WTC11 (cell line): ENCODE measurements at regions not wholly inside any gene's neighbourhood (a gene's known extent, or its start where the extent isn't known, plus 50 kb on each side); places are given as distances from the start of the nearest gene placed in this dataset.

ENCODE experiments used
- ATAC-seq: fragments of 200-7000 bp; cut with Tn5 transposase; 2 replicates; pipeline ENCODE4 v1.10.0; 2021; ENCODE audit warnings: mild to moderate bottlenecking, moderate library complexity
- CTCF ChIA-PET: fragments of 300-600 bp; sonication (Branson Sonifier 250); formaldehyde crosslinking; loops from one replicate; lab custom pipeline; 2021; ENCODE audit warnings: antibody characterized with exemption; lab: Charles Lee
- POLR2A ChIA-PET: fragments of 350-600 bp; sonication (Branson Sonifier 250); formaldehyde crosslinking; loops from one replicate; lab custom pipeline; 2021; ENCODE audit warnings: antibody characterized with exemption; lab: Charles Lee
- DNase-seq: peaks from one replicate; pipeline ENCODE4 v3.0.0; 2021; ENCODE audit warnings: low spot score
- H3K27ac Mint-ChIP-seq: 2 replicates; pipeline ENCODE4 v1.8.0; 2021; ENCODE audit warnings: mixed read lengths
- H3K27me3 Mint-ChIP-seq: 2 replicates; pipeline ENCODE4 v1.8.0; 2021; ENCODE audit warnings: low read depth, mild to moderate bottlenecking, moderate library complexity, mixed read lengths
- H3K36me3 Mint-ChIP-seq: 2 replicates; pipeline ENCODE4 v1.8.0; 2021; ENCODE audit warnings: mixed read lengths
- H3K4me1 Mint-ChIP-seq: 2 replicates; pipeline ENCODE4 v1.8.0; 2022; ENCODE audit warnings: mixed read lengths
- H3K4me3 Mint-ChIP-seq: 2 replicates; pipeline ENCODE4 v1.8.0; 2021; ENCODE audit warnings: mild to moderate bottlenecking, moderate library complexity, mixed read lengths
- H3K9me3 Mint-ChIP-seq: 2 replicates; pipeline ENCODE4 v1.8.0; 2021; ENCODE audit warnings: mixed read lengths
- AFF4 ChIP-seq: sonication (generic); formaldehyde crosslinking; IDR thresholded peaks from 2 replicates; pipeline ENCODE4 v1.8.1; 2023; ENCODE audit warnings: mild to moderate bottlenecking, missing genetic modification reagents, borderline replicate concordance
- ATF2 ChIP-seq: sonication (generic); formaldehyde crosslinking; IDR thresholded peaks from 2 replicates; pipeline ENCODE4 v1.8.1; 2022; ENCODE audit warnings: low read depth, missing genetic modification reagents, borderline replicate concordance
- ATF6 ChIP-seq: sonication (generic); formaldehyde crosslinking; IDR thresholded peaks from 2 replicates; pipeline ENCODE4 v1.8.1; 2023; ENCODE audit warnings: mild to moderate bottlenecking, missing genetic modification reagents
- E2F4 ChIP-seq: sonication (generic); formaldehyde crosslinking; IDR thresholded peaks from 2 replicates; pipeline ENCODE4 v1.8.1; 2022; ENCODE audit warnings: low read depth, mild to moderate bottlenecking, moderate library complexity, missing genetic modification reagents, borderline replicate concordance
- FOXP4 ChIP-seq: sonication (generic); formaldehyde crosslinking; IDR thresholded peaks from 2 replicates; pipeline ENCODE4 v1.8.0; 2022; ENCODE audit warnings: mild to moderate bottlenecking, missing genetic modification reagents
- GABPB1 ChIP-seq: sonication (generic); formaldehyde crosslinking; IDR thresholded peaks from 2 replicates; pipeline ENCODE4 v1.8.1; 2023; ENCODE audit warnings: mild to moderate bottlenecking, missing genetic modification reagents
- HMGXB4 ChIP-seq: sonication (generic); formaldehyde crosslinking; IDR thresholded peaks from 2 replicates; pipeline ENCODE4 v1.8.1; 2023; ENCODE audit warnings: mild to moderate bottlenecking, moderate library complexity, missing genetic modification reagents
- MLX ChIP-seq: sonication (generic); formaldehyde crosslinking; IDR thresholded peaks from 2 replicates; pipeline ENCODE4 v1.8.1; 2023; ENCODE audit warnings: mild to moderate bottlenecking, missing genetic modification reagents, moderate library complexity
- NFYB ChIP-seq: sonication (generic); formaldehyde crosslinking; conservative IDR thresholded peaks from 2 replicates; pipeline ENCODE4 v1.8.0; 2022; ENCODE audit warnings: low read depth, missing genetic modification reagents
- OVOL2 ChIP-seq: fragments of 250-450 bp; sonication (Bioruptor Pico); IDR thresholded peaks from 2 replicates; pipeline ENCODE4 v1.9.0; 2021; ENCODE audit warnings: mild to moderate bottlenecking, borderline replicate concordance
- TP53 ChIP-seq: sonication (generic); formaldehyde crosslinking; IDR thresholded peaks from 2 replicates; pipeline ENCODE4 v1.8.1; 2023; ENCODE audit warnings: mild to moderate bottlenecking, missing genetic modification reagents
- USF1 ChIP-seq: sonication (generic); formaldehyde crosslinking; IDR thresholded peaks from 2 replicates; pipeline ENCODE4 v1.8.0; 2022; ENCODE audit warnings: mild to moderate bottlenecking, missing genetic modification reagents
- ZMAT4 ChIP-seq: fragments of 250-450 bp; sonication (Bioruptor Pico); IDR thresholded peaks from 2 replicates; pipeline ENCODE4 v1.9.0; 2021; ENCODE audit warnings: mild to moderate bottlenecking
- ZNF138 ChIP-seq: sonication (generic); formaldehyde crosslinking; conservative IDR thresholded peaks from 2 replicates; pipeline ENCODE4 v1.8.1; 2022; ENCODE audit warnings: mild to moderate bottlenecking, moderate library complexity, missing genetic modification reagents
- ZNF512 ChIP-seq: sonication (generic); formaldehyde crosslinking; IDR thresholded peaks from 2 replicates; pipeline ENCODE4 v1.8.1; 2022; ENCODE audit warnings: missing genetic modification reagents, borderline replicate concordance
- ZNF671 ChIP-seq: fragments of 250-450 bp; sonication (Bioruptor Pico); IDR thresholded peaks from 2 replicates; pipeline ENCODE4 v1.8.0; 2021; ENCODE audit warnings: mild to moderate bottlenecking
- ZSCAN18 ChIP-seq: fragments of 250-450 bp; sonication (Bioruptor Pico); IDR thresholded peaks from 2 replicates; pipeline ENCODE4 v2.1.2; 2022; ENCODE audit warnings: mild to moderate bottlenecking, moderate library complexity

- Mint-ChIP-seq H3K4me1 (no peaks in the 10 kb centered on the region), H3K4me3 (no peak overlapping the region), H3K36me3 (no peaks in the 10 kb centered on the region), H3K27me3 (no peaks in the 10 kb centered on the region), H3K27ac (no peak overlapping the region), H3K9me3 (peaks cover 3% of the 10 kb centered on the region; the same call in 1 of the 2 replicates)
- ChIA-PET CTCF (no interaction called here), POLR2A (no interaction called here)
- no peak for ATAC-seq
- TF ChIP-seq TP53 (CRISPR knock-in tag) (no peak), AFF4 (no peak), NFYB (CRISPR knock-in tag) (no peak), ZNF512 (CRISPR knock-in tag) (no peak), HMGXB4 (CRISPR knock-in tag) (no peak), ZMAT4 (CRISPR knock-in tag) (no peak), MLX (CRISPR knock-in tag) (no peak), FOXP4 (CRISPR knock-in tag) (no peak), ZSCAN18 (CRISPR knock-in tag) (no peak), ZNF671 (no peak), USF1 (no peak)
- no peak for DNase-seq
These were observed 101.3 kb downstream of the RAD51AP2 start for GRCh38 chr2:17416884-17417391.

- ChIA-PET CTCF (no interaction called here), POLR2A (no interaction called here)
- no peaks in the 10 kb centered on the region for H3K27me3 Mint-ChIP-seq
- H3K4me3 Mint-ChIP-seq, result no peak overlapping the region
- DNase-seq (no peak), ATAC-seq (no peak)
- H3K4me1 Mint-ChIP-seq, result no peaks in the 10 kb centered on the region
- peaks cover 18% of the 10 kb centered on the region for H3K36me3 Mint-ChIP-seq
- H3K9me3 Mint-ChIP-seq, result peaks cover 37% of the 10 kb centered on the region
- no peak overlapping the region for H3K27ac Mint-ChIP-seq
- no peak for TF ChIP-seq E2F4 (CRISPR knock-in tag)
- TF ChIP-seq OVOL2, result no peak
- TF ChIP-seq ATF2 (CRISPR knock-in tag), result no peak
- no peak for TF ChIP-seq GABPB1 (CRISPR knock-in tag)
- no peak for TF ChIP-seq ATF6
- TF ChIP-seq ZNF138, result no peak
These were observed 105.2 kb downstream of the RAD51AP2 start for GRCh38 chr2:17413036-17413435.
